ENCODE measurements at regions not wholly inside any gene's neighbourhood (a gene's known extent, or its start where the extent isn't known, plus 50 kb on each side); places are given as distances from the start of the nearest gene placed in this dataset.
"Not testable (repeated sequence)": the region's sequence is repeated elsewhere in the genome, so short reads cannot be mapped to it uniquely, and the experiment has no call there.

- DNase-seq: no peak
These were observed 226.9 kb upstream of the IRF2BP2 start for GRCh38 chr1:234836776-234837357.

- DNase-seq: no peak
These were observed 226.2 kb upstream of the IRF2BP2 start for GRCh38 chr1:234836045-234836681.

GRCh38 chr1:234835239-234835638 lies 225.3 kb upstream of the IRF2BP2 start:
- no peak for DNase-seq

- no peak for DNase-seq
These were observed 223.7 kb upstream of the IRF2BP2 start for GRCh38 chr1:234833646-234834045.

DNA sequence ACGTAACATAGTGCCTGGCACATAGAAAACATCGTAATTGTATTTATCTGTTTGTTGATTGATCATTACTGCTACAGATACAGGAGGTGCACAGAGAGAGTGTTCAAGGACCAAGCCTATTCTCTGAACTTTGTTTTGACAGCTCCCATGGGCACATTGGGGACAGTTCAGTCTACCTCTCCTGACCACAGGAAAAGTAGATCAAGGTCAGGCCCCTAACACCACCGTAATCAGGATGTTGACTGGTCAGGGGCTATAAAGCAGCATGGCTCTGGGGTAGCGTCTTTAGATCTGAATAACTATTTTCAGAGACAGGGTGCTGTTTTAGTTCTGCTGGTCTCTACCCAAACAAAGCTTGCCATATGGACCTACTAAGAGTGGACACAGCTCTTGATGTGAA lies 223.1 kb upstream of the IRF2BP2 start:
- no peak for DNase-seq

DNA sequence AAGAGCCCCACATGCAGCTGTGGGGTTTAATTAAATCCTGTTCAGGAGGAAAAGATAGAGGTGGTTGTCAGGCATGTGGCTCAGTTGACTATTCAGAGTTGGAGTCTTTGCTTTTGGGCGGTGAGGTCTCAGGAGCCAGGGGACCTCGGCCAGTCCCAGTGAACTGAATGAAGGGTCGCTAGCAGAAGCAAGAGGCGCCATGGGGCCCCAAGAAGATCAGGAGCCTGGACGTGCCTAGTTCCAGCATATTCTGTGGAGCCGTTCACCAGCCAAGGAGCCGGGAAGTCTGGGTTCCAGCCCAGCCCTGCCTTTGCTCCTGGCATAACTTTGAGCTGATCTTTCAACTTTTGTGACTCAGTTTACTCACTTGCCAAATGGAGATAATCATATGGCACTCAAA lies 217.7 kb upstream of the IRF2BP2 start:
- DNase-seq: no peak

DNA sequence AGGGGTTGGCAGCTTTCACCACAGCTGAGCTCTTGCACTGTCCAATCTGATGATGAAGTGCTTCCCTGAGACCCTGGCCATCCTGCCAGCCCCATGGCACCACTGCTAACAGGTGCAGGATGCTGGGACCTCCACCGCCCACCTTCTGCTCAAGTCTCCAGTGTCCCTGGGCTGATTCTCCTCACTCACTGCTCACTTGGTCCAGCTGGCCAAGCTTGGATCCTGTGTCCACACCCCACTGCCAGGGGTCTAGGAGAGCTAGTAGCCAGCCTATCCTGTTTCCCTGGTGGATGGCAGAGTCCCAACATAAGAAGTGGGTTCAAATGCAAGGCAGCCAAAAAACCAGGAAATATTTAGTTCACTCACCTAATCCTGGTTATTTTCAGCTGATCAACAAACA lies 217.2 kb upstream of the IRF2BP2 start:
- no peak for DNase-seq

DNA sequence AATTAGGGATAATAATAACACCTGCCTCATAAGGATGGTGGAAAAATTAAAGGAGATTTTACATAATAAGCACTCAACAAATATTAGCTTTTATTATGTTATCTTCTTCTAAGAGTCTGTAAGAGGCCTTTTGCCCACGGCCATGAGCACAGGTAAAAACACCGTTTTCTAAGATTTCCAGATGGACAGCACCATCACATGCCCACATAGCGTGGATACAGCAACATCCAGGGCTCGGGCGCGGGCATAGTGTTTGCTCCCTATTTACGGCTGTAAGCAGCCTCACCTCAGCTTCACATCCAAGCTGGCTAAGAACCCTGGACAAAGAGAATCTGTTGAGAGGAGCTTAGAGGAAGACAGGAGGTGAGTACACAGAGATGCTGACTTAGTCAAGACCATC lies 216.4 kb upstream of the IRF2BP2 start:
- no peak for DNase-seq

- DNase-seq: no peak
These were observed 215.7 kb upstream of the IRF2BP2 start for GRCh38 chr1:234825498-234826165.

DNA sequence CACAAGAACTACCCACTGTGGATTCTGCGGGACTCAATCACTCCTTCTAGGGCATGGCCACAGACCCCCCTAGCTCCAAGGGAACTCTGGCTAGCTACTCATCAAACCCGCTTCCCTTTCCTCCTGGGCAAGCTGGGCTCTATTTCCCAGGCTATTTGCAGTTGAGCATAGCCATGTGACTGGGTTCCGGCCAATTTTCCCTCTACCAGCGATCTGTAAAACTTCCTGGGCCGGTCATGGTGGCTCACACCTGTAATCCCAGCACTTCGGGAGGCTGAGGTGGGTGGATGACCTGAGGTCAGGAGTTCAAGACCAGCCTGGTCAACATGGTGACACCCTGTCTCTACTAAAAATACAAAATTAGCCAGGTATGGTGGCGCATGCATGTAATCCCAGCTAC lies 214.9 kb upstream of the IRF2BP2 start:
- DNase-seq: not testable (repeated sequence)

DNA sequence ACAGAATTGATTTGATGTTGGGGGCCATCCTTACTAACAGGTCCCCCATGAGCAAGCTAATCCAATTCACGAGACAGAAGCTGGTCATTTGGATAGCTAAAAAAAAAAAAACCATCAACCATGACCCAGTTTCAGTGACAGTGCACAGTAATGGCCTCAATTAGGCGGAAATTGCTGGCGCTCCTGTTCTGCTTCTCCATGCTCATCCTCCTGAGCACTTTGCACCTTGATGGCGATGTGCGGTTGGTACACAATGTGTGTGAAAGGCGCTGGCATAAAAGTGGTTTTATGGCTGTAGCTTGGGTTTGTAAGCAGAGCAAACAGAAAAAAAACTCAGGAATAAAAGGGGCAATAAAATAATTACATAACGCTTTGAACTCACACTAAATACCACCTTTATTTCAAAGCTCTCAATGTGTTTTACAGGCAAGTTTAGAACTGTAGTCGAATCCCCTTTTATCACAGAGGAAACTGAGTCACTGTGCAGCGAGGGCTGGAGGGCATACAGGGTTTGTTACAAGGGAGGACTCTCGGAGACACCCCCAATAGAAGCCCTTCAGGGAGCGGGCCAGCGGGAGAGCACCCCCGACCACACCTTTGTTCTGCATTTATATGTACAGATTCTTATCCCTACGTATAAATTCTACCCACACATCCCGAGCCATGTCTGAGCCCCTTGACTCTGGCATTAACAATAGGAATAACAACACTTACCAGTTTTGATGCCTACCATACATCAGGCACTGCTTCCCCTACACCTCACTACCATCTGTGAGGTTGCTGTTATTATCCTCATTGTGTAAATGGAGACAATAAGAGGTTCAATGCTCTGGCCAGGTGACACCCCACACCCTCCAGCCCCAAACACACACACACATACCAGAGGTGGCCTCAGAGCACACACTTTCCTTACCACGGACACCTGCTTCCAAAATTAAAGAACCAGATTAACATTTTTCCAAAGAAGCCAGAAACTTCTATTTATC lies 213.5 kb upstream of the IRF2BP2 start:
- no peak for DNase-seq

DNA sequence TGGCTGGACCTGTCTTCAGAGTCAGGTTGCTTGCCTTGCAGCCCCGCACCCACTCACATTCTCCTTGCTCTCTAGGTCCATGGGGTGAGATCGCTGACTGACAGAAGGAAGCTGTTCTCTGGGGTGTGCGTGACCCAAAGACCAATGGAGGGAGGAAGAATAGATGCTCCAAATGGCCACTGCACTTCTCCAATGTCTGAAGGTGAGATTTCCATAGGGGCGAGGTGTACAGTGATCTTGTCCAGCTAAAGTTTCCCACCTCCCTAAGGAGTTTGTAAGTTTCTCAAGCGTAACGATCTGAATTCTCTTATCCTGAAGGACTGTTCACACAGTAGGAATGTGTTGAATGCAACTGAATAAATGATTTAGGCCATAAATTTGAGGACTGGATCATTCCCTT lies 211.9 kb upstream of the IRF2BP2 start:
- no peak for DNase-seq

- DNase-seq: no peak
These were observed 210.6 kb upstream of the IRF2BP2 start for GRCh38 chr1:234820597-234820996.

DNA sequence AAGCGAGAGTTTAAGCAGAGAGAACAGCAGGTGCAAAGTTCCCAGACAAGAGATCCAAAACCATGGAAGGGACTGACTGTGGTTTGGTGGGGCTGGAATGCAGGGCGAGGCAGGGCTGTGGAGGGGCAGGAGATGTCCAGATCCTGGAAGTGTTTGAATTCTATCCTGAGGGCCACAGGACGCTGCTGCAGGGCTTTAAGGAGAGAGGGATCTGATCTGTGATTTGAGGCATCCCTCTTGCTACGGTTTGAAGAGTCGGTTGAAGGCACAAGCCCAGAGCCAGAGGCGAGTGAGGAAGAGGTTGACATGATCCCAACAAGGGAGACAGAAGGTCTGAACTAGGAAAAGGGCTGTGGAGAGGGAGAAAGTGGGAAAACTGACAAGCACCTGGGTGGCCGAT lies 209.9 kb upstream of the IRF2BP2 start:
- not testable (repeated sequence) for DNase-seq

DNA sequence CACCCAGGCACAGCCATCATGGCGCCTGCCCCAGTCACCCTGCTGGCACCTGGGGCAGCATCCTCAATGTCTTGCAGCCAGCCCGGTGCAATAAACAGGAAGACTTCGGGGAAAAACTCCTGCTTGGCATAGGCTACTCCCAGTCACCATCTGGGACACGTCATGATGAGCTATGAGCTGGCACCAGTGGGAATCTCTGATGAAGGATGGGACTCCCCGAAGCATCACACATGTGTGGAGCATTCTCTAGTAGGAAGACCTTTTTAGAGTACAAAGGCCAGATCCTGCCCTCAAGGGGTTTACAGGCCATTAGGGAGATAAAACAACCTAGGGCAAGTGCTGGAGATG lies 208.0 kb upstream of the IRF2BP2 start:
- not testable (repeated sequence) for DNase-seq

- DNase-seq: not testable (repeated sequence)
These were observed 207.5 kb upstream of the IRF2BP2 start for GRCh38 chr1:234817313-234818039.

GRCh38 chr1:234816864-234817263 lies 206.9 kb upstream of the IRF2BP2 start:
- DNase-seq: not testable (repeated sequence)

- not testable (repeated sequence) for DNase-seq
These were observed 206.3 kb upstream of the IRF2BP2 start for GRCh38 chr1:234816186-234816851.

DNA sequence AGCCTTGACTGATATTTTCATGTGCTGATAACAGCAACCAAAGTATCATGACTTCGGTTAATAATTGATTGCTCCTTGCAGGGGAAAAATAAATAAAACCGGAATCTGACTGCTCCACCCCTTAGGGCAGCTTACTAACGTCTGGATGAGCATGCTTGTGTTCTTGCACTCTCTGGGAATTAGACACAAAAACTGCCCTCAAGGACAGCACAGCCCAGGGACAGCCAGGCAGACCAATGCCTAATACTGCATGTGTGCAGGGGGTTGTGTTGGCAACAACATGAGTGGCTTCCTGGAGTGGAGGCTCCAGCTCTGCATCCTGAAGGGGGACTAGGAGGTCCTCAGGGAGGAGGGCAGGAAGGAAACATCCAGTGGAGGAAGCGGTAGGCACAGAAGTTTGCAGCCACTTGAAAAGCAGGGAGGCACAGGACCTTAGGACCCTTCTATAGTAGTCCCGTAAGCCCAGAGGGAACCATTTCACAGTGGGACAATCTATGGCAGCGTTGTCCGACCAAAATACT lies 205.4 kb upstream of the IRF2BP2 start:
- DNase-seq: not testable (repeated sequence)

DNA sequence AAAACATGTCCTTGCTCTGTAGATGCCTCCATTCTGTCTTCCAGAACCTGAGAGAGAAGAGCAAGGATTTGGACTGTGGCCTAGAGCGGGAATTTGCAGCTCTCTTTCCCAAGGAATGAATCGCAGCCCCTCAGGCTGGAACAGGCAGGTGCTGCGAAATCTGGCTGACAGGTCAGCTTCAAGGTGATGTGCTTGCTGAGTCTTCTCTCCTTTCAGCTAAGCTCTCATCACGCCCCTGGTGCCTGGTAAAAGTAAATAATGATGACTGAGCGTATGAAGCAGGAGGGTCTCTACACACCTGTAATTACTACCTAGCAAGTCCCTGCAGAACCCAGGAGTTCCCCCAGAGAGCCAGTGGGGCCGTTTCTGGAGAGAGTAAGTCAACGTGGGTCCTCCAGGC lies 204.3 kb upstream of the IRF2BP2 start:
- DNase-seq: not testable (repeated sequence)

GRCh38 chr1:234811824-234812223 lies 201.8 kb upstream of the IRF2BP2 start:
- not testable (repeated sequence) for DNase-seq

DNA sequence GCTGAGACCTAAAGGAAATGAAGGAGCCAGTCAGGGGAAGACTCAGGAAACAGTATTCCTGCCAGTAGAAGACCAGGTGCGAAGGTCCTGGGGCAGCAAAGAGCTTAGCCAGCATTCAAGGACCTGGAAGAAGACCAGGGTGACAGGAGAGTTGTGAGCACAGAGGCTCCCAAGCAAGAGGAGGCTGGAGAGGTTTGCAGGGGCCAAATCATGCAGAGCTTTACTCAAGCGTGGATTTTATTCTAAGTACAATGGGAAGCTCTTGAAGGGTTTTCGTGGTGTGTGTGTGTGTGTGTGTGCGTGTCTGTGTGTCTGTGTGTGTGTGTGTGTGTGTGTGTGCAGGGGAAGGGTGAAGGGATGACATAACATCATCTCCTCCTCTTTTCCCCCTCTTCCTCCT lies 200.7 kb upstream of the IRF2BP2 start:
- not testable (repeated sequence) for DNase-seq
